ENCODE measurements at regions not wholly inside any gene's neighbourhood (a gene's known extent, or its start where the extent isn't known, plus 50 kb on each side); places are given as distances from the start of the nearest gene placed in this dataset.

GRCh38 chr13:90402102-90402501, 945.4 kb upstream of the MIR17HG start:
- DNase-seq (no peak), ATAC-seq (no peak)

GRCh38 chr13:90402613-90403012, 944.9 kb upstream of the MIR17HG start:
- DNase-seq (no peak), ATAC-seq (no peak)

- DNase-seq: no peak
- no peak for ATAC-seq
Observed at GRCh38 chr13:90403330-90404082, 944.0 kb upstream of the MIR17HG start.

- ATAC-seq (no peak), DNase-seq (no peak)
Observed at GRCh38 chr13:90405301-90405700, 942.2 kb upstream of the MIR17HG start.

- no peak for ATAC-seq
- DNase-seq: no peak
Observed at GRCh38 chr13:90412980-90413379, 934.5 kb upstream of the MIR17HG start.

- DNase-seq: no peak
- ATAC-seq: no peak
Observed at GRCh38 chr13:90413548-90413947, 933.9 kb upstream of the MIR17HG start.

- DNase-seq (no peak), ATAC-seq (no peak)
Observed at GRCh38 chr13:90414691-90415596, 932.5 kb upstream of the MIR17HG start.

- DNase-seq (no peak), ATAC-seq (no peak)
Observed at GRCh38 chr13:90415902-90416301, 931.6 kb upstream of the MIR17HG start.

- DNase-seq: no peak
Observed at GRCh38 chr13:90416519-90416918, 931.0 kb upstream of the MIR17HG start.

GRCh38 chr13:90416938-90417337, 930.5 kb upstream of the MIR17HG start:
- DNase-seq: no peak
- ATAC-seq: no peak

More at GRCh38 chr13:90416519-90416918, 931.0 kb upstream of the MIR17HG start:
- ATAC-seq: no peak

- DNase-seq: no peak
- no peak for ATAC-seq
Observed at GRCh38 chr13:90420683-90421082, 926.8 kb upstream of the MIR17HG start.

- no peak for DNase-seq
- ATAC-seq: no peak
Observed at GRCh38 chr13:90427322-90428272, 919.9 kb upstream of the MIR17HG start.

- no peak for ATAC-seq
- no peak for DNase-seq
Observed at GRCh38 chr13:90428522-90429210, 918.8 kb upstream of the MIR17HG start.

GRCh38 chr13:90430127-90430526, 917.4 kb upstream of the MIR17HG start:
- ATAC-seq (no peak), DNase-seq (no peak)

- ATAC-seq (no peak), DNase-seq (no peak)
Observed at GRCh38 chr13:90436697-90437096, 910.8 kb upstream of the MIR17HG start.

- ATAC-seq (no peak), DNase-seq (no peak)
Observed at GRCh38 chr13:90438576-90438975, 908.9 kb upstream of the MIR17HG start.

GRCh38 chr13:90443268-90443667, 904.2 kb upstream of the MIR17HG start:
- DNase-seq (no peak), ATAC-seq (no peak)

GRCh38 chr13:90444232-90444631, 903.3 kb upstream of the MIR17HG start:
- no peak for ATAC-seq
- DNase-seq: no peak

- ATAC-seq (no peak), DNase-seq (no peak)
Observed at GRCh38 chr13:90445179-90445578, 902.3 kb upstream of the MIR17HG start.

GRCh38 chr13:90447034-90447733, 900.3 kb upstream of the MIR17HG start:
- DNase-seq (no peak), ATAC-seq (no peak)

- ATAC-seq (no peak), DNase-seq (no peak)
Observed at GRCh38 chr13:90447734-90448101, 899.8 kb upstream of the MIR17HG start.

Measured in stimulated activated naive CD8-positive, alpha-beta T cell treated with anti-CD3 and anti-CD28 coated beads, Interleukin-15, Interleukin-2, amounts not matched to agents 100 U/mL and 50 U/mL, for 24 hours (primary cell).